HL-60 (cell line): ENCODE measurements at regions not wholly inside any gene's neighbourhood (a gene's known extent, or its start where the extent isn't known, plus 50 kb on each side); places are given as distances from the start of the nearest gene placed in this dataset.

ENCODE experiments used
- DNase-seq, 2 experiments: peaks; one replicate each; pipeline ENCODE4 v3.0.0-alpha.2; 2010 to 2020; ENCODE audit warnings: low read depth in 1 of 2, low spot score in 1 of 2
- H3K27ac ChIP-seq: fragments of 250-450 bp; sonication (Bioruptor Pico); replicated peaks from 2 replicates; pipeline ENCODE4 v1.5.1; 2020; ENCODE audit warnings: mild to moderate bottlenecking, moderate library complexity
- H3K27me3 ChIP-seq: fragments of 250-450 bp; sonication (Bioruptor Pico); 2 replicates; pipeline ENCODE4 v1.5.1; 2021; ENCODE audit warnings: mild to moderate bottlenecking, moderate library complexity; ENCODE audit not compliant: insufficient read depth, poor library complexity, severe bottlenecking
- H3K4me3 ChIP-seq: replicated peaks from 2 replicates; pipeline ENCODE4 v1.5.1; 2011; ENCODE audit warnings: mild to moderate bottlenecking, control low read depth, low read length; ENCODE audit not compliant: insufficient read depth
- GABPA ChIP-seq: IDR thresholded peaks from 2 replicates; pipeline ENCODE4 v1.6.1; 2012; ENCODE audit warnings: low read depth
- POLR2AphosphoS5 ChIP-seq: IDR thresholded peaks from 2 replicates; pipeline ENCODE4 v1.6.1; 2012; ENCODE audit warnings: low read depth
- SPI1 ChIP-seq: IDR thresholded peaks from 2 replicates; pipeline ENCODE4 v1.6.1; 2012; ENCODE audit warnings: low read depth, mild to moderate bottlenecking, borderline replicate concordance
- TF ChIP-seq, protein P1 (sequence below): IDR thresholded peaks from 2 replicates; pipeline ENCODE4 v1.6.1; 2012; ENCODE audit warnings: low read depth; ENCODE audit not compliant: insufficient replicate concordance
- TF ChIP-seq, protein P2 (sequence below): IDR thresholded peaks from one replicate; pipeline ENCODE4 v1.5.1; 2011; ENCODE audit warnings: low read length, control low read depth, inconsistent platforms; ENCODE audit not compliant: insufficient read depth

DNA sequence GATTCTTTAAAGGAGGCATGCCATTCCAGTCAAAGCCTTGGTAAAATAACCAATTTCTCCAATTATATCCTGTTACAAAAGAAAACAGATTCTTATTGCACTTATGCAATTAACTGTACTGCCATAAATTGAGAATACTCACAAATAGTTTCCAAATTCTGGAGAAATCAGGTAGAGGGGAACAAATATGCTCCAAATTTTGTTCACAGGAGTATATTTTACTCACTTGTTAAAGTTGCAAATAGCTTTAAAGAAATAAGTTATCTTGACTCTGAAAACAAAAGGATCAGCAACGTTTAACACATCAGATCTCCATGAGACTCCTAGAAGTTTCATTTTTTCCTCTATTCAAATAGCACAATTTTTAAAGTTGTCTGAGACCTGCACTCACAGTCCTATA lies 712.1 kb upstream of the ARRDC4 start:
- Histone ChIP-seq H3K27ac (no peak overlapping the region), H3K4me3 (no peak overlapping the region), H3K27me3 (no peaks in the 10 kb centered on the region)
- DNase-seq, result no peak
- no peak for TF ChIP-seq SPI1
- no peak for TF ChIP-seq GABPA
- no peak for TF ChIP-seq POLR2AphosphoS5
- TF ChIP-seq, protein P1, sequence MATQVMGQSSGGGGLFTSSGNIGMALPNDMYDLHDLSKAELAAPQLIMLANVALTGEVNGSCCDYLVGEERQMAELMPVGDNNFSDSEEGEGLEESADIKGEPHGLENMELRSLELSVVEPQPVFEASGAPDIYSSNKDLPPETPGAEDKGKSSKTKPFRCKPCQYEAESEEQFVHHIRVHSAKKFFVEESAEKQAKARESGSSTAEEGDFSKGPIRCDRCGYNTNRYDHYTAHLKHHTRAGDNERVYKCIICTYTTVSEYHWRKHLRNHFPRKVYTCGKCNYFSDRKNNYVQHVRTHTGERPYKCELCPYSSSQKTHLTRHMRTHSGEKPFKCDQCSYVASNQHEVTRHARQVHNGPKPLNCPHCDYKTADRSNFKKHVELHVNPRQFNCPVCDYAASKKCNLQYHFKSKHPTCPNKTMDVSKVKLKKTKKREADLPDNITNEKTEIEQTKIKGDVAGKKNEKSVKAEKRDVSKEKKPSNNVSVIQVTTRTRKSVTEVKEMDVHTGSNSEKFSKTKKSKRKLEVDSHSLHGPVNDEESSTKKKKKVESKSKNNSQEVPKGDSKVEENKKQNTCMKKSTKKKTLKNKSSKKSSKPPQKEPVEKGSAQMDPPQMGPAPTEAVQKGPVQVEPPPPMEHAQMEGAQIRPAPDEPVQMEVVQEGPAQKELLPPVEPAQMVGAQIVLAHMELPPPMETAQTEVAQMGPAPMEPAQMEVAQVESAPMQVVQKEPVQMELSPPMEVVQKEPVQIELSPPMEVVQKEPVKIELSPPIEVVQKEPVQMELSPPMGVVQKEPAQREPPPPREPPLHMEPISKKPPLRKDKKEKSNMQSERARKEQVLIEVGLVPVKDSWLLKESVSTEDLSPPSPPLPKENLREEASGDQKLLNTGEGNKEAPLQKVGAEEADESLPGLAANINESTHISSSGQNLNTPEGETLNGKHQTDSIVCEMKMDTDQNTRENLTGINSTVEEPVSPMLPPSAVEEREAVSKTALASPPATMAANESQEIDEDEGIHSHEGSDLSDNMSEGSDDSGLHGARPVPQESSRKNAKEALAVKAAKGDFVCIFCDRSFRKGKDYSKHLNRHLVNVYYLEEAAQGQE, result no peak
- TF ChIP-seq, protein P2, sequence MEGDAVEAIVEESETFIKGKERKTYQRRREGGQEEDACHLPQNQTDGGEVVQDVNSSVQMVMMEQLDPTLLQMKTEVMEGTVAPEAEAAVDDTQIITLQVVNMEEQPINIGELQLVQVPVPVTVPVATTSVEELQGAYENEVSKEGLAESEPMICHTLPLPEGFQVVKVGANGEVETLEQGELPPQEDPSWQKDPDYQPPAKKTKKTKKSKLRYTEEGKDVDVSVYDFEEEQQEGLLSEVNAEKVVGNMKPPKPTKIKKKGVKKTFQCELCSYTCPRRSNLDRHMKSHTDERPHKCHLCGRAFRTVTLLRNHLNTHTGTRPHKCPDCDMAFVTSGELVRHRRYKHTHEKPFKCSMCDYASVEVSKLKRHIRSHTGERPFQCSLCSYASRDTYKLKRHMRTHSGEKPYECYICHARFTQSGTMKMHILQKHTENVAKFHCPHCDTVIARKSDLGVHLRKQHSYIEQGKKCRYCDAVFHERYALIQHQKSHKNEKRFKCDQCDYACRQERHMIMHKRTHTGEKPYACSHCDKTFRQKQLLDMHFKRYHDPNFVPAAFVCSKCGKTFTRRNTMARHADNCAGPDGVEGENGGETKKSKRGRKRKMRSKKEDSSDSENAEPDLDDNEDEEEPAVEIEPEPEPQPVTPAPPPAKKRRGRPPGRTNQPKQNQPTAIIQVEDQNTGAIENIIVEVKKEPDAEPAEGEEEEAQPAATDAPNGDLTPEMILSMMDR, result no peak

DNA sequence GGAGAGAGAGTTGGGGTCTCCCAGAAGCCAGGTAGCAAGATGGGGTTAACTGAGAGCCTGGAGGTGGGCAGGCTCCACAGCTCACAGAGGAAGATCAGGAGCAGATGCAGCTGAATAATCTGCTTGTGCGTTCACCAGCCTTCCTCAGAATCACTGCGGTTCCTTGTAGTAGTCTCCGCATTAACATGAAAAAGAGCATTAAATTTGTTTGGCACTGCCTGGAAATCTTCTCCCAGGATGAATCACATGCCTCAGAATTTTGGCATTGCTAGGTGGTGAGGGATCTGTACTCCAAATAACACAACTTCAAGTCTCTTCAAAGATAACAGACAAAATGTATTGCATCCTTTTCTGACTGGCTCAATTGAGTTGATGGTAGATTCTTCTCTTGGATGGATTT lies 700.6 kb upstream of the ARRDC4 start:
- TF ChIP-seq GABPA, result no peak
- no peak for TF ChIP-seq POLR2AphosphoS5
- no peak for TF ChIP-seq SPI1
- TF ChIP-seq, protein P2, result no peak
- TF ChIP-seq, protein P1, result no peak
- DNase-seq, result no peak
- H3K27me3 ChIP-seq, result no peaks in the 10 kb centered on the region
- H3K27ac ChIP-seq, result no peak overlapping the region
- H3K4me3 ChIP-seq, result no peak overlapping the region

DNA sequence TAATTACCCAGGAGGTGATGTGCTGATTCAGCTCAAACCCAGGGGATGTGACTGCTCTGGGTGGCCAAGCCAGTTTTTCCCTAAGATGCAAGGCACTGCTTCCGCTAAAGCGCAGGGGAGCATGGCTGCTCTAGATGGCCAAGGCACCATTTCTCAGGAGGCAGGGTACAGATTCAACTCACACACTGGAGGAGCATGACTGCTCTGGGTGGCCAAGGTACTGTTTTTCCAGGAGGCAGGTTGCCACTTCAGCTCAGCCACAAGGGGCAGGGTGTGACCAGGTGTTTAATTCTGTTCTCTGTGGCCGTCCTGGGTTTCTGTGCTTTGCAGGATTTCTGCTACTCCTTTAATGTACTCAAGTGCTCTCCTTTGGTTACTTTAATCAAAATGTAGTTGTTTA lies 659.3 kb upstream of the ARRDC4 start:
- DNase-seq, result no peak
- no peaks in the 10 kb centered on the region for H3K27me3 ChIP-seq
- H3K4me3 ChIP-seq, result no peak overlapping the region
- no peak overlapping the region for H3K27ac ChIP-seq
- TF ChIP-seq SPI1, result no peak
- no peak for TF ChIP-seq POLR2AphosphoS5
- TF ChIP-seq GABPA, result no peak
- TF ChIP-seq, protein P1, result no peak
- TF ChIP-seq, protein P2, result no peak
